H1 (cell line): ENCODE measurements at regions not wholly inside any gene's neighbourhood (a gene's known extent, or its start where the extent isn't known, plus 50 kb on each side); places are given as distances from the start of the nearest gene placed in this dataset.

Experiments used
- CTCF ChIA-PET: fragments of 300-600 bp; sonication (Branson Sonifier 250); formaldehyde crosslinking; loops from one replicate; lab custom pipeline; 2021; ENCODE audit not compliant: partially characterized antibody; lab: Charles Lee
- POLR2A ChIA-PET: fragments of 300-600 bp; sonication (Branson Sonifier 250); formaldehyde crosslinking; loops from one replicate; lab custom pipeline; 2021; ENCODE audit warnings: inconsistent platforms; ENCODE audit not compliant: partially characterized antibody; lab: Charles Lee
- DNase-seq, 2 experiments: peaks; one replicate each; pipeline versions ENCODE4 v3.0.0 to v3.0.0-alpha.2; 2010 to 2022; ENCODE audit warnings: low spot score in 2 of 2, low read depth in 1 of 2, mixed read lengths in 1 of 2
- FAIRE-seq: peaks from 2 replicates; lab custom pipeline; 2011; peaks lifted over from hg19 to GRCh38; lab: Jason Lieb, UNC
- H2AFZ ChIP-seq: 2 replicates; pipeline ENCODE4 v1.8.1; 2012; ENCODE audit warnings: low read length, inconsistent platforms
- H2AK5ac ChIP-seq: 2 replicates; pipeline ENCODE4 v1.6.1; 2013; ENCODE audit warnings: low read depth, low read length
- H2BK120ac ChIP-seq: replicated peaks from 2 replicates; pipeline ENCODE3; 2013; ENCODE audit warnings: low read depth, low read length, inconsistent platforms
- H2BK12ac ChIP-seq: 2 replicates; pipeline ENCODE4 v1.6.1; 2013; ENCODE audit warnings: low read depth, low read length
- H2BK15ac ChIP-seq: 2 replicates; pipeline ENCODE4 v1.6.1; 2013; ENCODE audit warnings: low read length
- H2BK20ac ChIP-seq: 2 replicates; pipeline ENCODE4 v1.6.1; 2013; ENCODE audit warnings: low read length
- H2BK5ac ChIP-seq: 2 replicates; pipeline ENCODE4 v1.6.1; 2013; ENCODE audit warnings: low read depth, low read length
- H3K14ac ChIP-seq: 2 replicates; pipeline ENCODE4 v1.6.1; 2013; ENCODE audit warnings: inconsistent platforms; ENCODE audit not compliant: insufficient read length
- H3K18ac ChIP-seq: 2 replicates; pipeline ENCODE4 v1.6.1; 2013; ENCODE audit warnings: low read length; ENCODE audit errors: extremely low read depth
- H3K23ac ChIP-seq: 2 replicates; pipeline ENCODE4 v1.6.1; 2013; ENCODE audit warnings: inconsistent platforms; ENCODE audit not compliant: insufficient read length
- H3K23me2 ChIP-seq: 2 replicates; pipeline ENCODE4 v1.6.1; 2013; ENCODE audit warnings: low read depth, low read length
- H3K27ac ChIP-seq: 2 replicates; pipeline ENCODE4 v1.6.1; 2011; ENCODE audit warnings: low read depth, low read length, inconsistent platforms
- H3K27me3 ChIP-seq, 4 experiments: replicated peaks in 1 of 4; 1 replicate in 1 of 4; 2 replicates in 3 of 4; pipeline versions ENCODE4 v1.6.1 to v1.8.1; 2011 to 2013; ENCODE audit warnings: low read length in 3 of 4, mild to moderate bottlenecking in 3 of 4, inconsistent platforms in 2 of 4, mixed read lengths in 2 of 4, moderate library complexity in 1 of 4; ENCODE audit not compliant: control insufficient read depth in 3 of 4, insufficient read depth in 3 of 4; ENCODE audit errors: extremely low read depth in 1 of 4
- H3K36me3 ChIP-seq, 4 experiments: 2 replicates each; pipeline versions ENCODE4 v1.6.1 to v1.8.1; 2011 to 2013; ENCODE audit warnings: mild to moderate bottlenecking in 4 of 4, low read length in 3 of 4, moderate library complexity in 2 of 4, control low read depth in 1 of 4, inconsistent platforms in 1 of 4; ENCODE audit not compliant: insufficient read depth in 4 of 4, control insufficient read depth in 2 of 4
- H3K4ac ChIP-seq: replicated peaks from 2 replicates; pipeline ENCODE3; 2013; ENCODE audit warnings: low read length, low read depth, mixed read lengths, inconsistent platforms; ENCODE audit not compliant: insufficient read length
- H3K4me1 ChIP-seq, 4 experiments: replicated peaks in 1 of 4; 1 replicate in 1 of 4; 2 replicates in 3 of 4; pipeline versions ENCODE4 v1.6.1 to v1.8.1; 2011 to 2013; ENCODE audit warnings: low read length in 3 of 4, inconsistent platforms in 2 of 4, mixed read lengths in 1 of 4; ENCODE audit not compliant: insufficient read depth in 4 of 4, control insufficient read depth in 3 of 4
- H3K4me2 ChIP-seq, 2 experiments: 2 replicates each; pipeline versions ENCODE4 v1.6.1 to v1.8.1; 2011 to 2013; ENCODE audit warnings: low read depth in 2 of 2, low read length in 2 of 2, control low read depth in 1 of 2, inconsistent platforms in 1 of 2, mild to moderate bottlenecking in 1 of 2; ENCODE audit not compliant: insufficient read depth in 1 of 2
- H3K4me3 ChIP-seq, 4 experiments: fragments of 200-600, 300-600 bp in 1 of 4; sonication (generic), shearing (Covaris generic), sonication (Bioruptor Twin) in 1 of 4; 2 replicates each; pipeline versions ENCODE4 v1.5.1 to v1.8.1; 2011 to 2016; ENCODE audit warnings: low read length in 4 of 4, low read depth in 3 of 4, control low read depth in 2 of 4, inconsistent platforms in 2 of 4, mild to moderate bottlenecking in 2 of 4, mixed read lengths in 1 of 4, moderate library complexity in 1 of 4; ENCODE audit not compliant: insufficient read depth in 2 of 4; ENCODE audit errors: extremely low read depth in 1 of 4
- H3K56ac ChIP-seq: replicated peaks from 2 replicates; pipeline ENCODE3; 2013; ENCODE audit warnings: low read depth, mild to moderate bottlenecking, mixed read lengths, low read length, inconsistent platforms; ENCODE audit not compliant: insufficient read length
- H3K79me1 ChIP-seq: 2 replicates; pipeline ENCODE4 v1.6.1; 2013; ENCODE audit warnings: low read depth, low read length, control low read depth
- H3K79me2 ChIP-seq, 2 experiments: 2 replicates each; pipeline versions ENCODE4 v1.6.1 to v1.8.1; 2012 to 2013; ENCODE audit warnings: low read length in 2 of 2, mild to moderate bottlenecking in 2 of 2, inconsistent platforms in 1 of 2; ENCODE audit not compliant: insufficient read depth in 2 of 2, control insufficient read depth in 1 of 2
- H3K9ac ChIP-seq, 4 experiments: replicated peaks in 1 of 4; 1 replicate in 1 of 4; 2 replicates in 3 of 4; pipeline versions ENCODE4 v1.6.1 to v1.8.1; 2011 to 2013; ENCODE audit warnings: low read depth in 3 of 4, low read length in 3 of 4, control low read depth in 2 of 4, mild to moderate bottlenecking in 2 of 4, moderate library complexity in 2 of 4, inconsistent platforms in 1 of 4; ENCODE audit errors: extremely low read depth in 1 of 4
- H3K9me3 ChIP-seq, 2 experiments: 2 replicates each; pipeline versions ENCODE4 v1.6.1 to v1.8.1; 2012 to 2013; ENCODE audit warnings: mild to moderate bottlenecking in 2 of 2, moderate library complexity in 2 of 2, control low read depth in 1 of 2, inconsistent platforms in 1 of 2, low read depth in 1 of 2, low read length in 1 of 2, mixed read lengths in 1 of 2; ENCODE audit not compliant: insufficient read depth in 2 of 2
- H4K20me1 ChIP-seq, 2 experiments: replicated peaks in 1 of 2; 2 replicates each; pipeline versions ENCODE3 to v1.8.1; 2011 to 2013; ENCODE audit warnings: inconsistent platforms in 2 of 2, low read length in 2 of 2, mild to moderate bottlenecking in 1 of 2; ENCODE audit not compliant: insufficient read depth in 2 of 2, control insufficient read depth in 1 of 2
- H4K5ac ChIP-seq: 2 replicates; pipeline ENCODE4 v1.6.1; 2013; ENCODE audit warnings: low read length, low read depth, mixed read lengths, inconsistent platforms; ENCODE audit not compliant: insufficient read length
- H4K8ac ChIP-seq: 2 replicates; pipeline ENCODE4 v1.8.0; 2013; ENCODE audit warnings: mild to moderate bottlenecking, moderate library complexity, low read length, inconsistent platforms; ENCODE audit not compliant: insufficient read depth; ENCODE audit errors: extremely low read depth
- H4K91ac ChIP-seq: replicated peaks from 2 replicates; pipeline ENCODE3; 2013; ENCODE audit warnings: low read length, mixed read lengths, inconsistent platforms; ENCODE audit not compliant: insufficient read length
- EGR1 ChIP-seq: IDR thresholded peaks from 2 replicates; pipeline ENCODE4 v1.6.1; 2011; ENCODE audit warnings: low read depth, low read length, borderline replicate concordance
- POLR2A ChIP-seq, 2 experiments: IDR thresholded peaks; 1 replicate in 1 of 2; 2 replicates in 1 of 2; pipeline ENCODE4 v1.6.1; 2011; ENCODE audit warnings: low read depth in 2 of 2, low read length in 2 of 2, mild to moderate bottlenecking in 2 of 2; ENCODE audit errors: control extremely low read depth in 1 of 2
- TBP ChIP-seq: IDR thresholded peaks from 2 replicates; pipeline ENCODE4 v1.6.1; 2011; ENCODE audit warnings: low read depth, low read length, improper control_type of control experiment
- WGBS, 2 experiments: shearing (Covaris generic) in 1 of 2; methylation state at CpG; one replicate each; pipeline versions ENCODE4 v1.1.6 to v1.1.7; 2013 to 2015; ENCODE audit warnings: low lambda C conversion rate in 2 of 2, mixed read lengths in 2 of 2, inconsistent platforms in 1 of 2, low coverage in 1 of 2, missing lambda C conversion rate in 1 of 2; ENCODE audit not compliant: insufficient replicate concordance in 2 of 2, insufficient coverage in 1 of 2, insufficient read length in 1 of 2; ENCODE audit errors: extremely low coverage in 1 of 2, missing lambda C conversion rate in 1 of 2; 5-methylcytosine and 5-hydroxymethylcytosine counted together

DNA sequence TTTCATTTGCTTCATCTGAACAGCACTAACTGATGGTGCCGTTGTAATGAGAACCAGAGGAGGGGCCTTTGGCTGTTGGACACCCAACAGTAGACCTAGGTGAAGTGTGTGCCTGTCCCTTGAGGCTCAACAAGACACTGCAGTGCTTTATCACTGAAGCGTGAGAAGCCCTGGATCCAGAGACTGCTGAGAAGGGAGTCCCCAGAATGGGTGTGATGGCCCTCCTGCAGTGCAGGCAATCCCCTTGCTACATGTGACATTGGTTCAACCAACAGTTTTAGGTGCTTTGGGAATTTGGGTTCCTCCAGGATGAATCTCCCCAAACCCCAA lies 125.6 kb downstream of the BRD1 start:
- Histone ChIP-seq H2BK15ac (no peak overlapping the region), H2BK5ac (no peak overlapping the region), H3K36me3 (no peaks in the 10 kb centered on the region), H2AK5ac (no peak overlapping the region), H3K79me2 (no peaks in the 10 kb centered on the region), H3K18ac (no peak overlapping the region), H3K56ac (no peak overlapping the region), H3K9ac (no peak overlapping the region), H3K4me3 (no peak overlapping the region), H3K23ac (no peak overlapping the region), H3K27ac (no peak overlapping the region), H3K4me1 (no peaks in the 10 kb centered on the region), H3K23me2 (no peaks in the 10 kb centered on the region), H3K4me2 (no peak overlapping the region), H4K5ac (no peak overlapping the region), H4K8ac (no peak overlapping the region), H2BK20ac (no peak overlapping the region), H3K4ac (no peak overlapping the region), H3K9me3 (peaks cover 4 to 10% of the 10 kb centered on the region in 2 experiments), H3K27me3 (no peaks in the 10 kb centered on the region), H3K79me1 (no peaks in the 10 kb centered on the region), H3K14ac (no peak overlapping the region), H2BK12ac (no peak overlapping the region), H2BK120ac (no peak overlapping the region), H4K91ac (no peak overlapping the region), H2AFZ (no peak overlapping the region), H4K20me1 (no peaks in the 10 kb centered on the region)
- 87% methylated on average over 2 of the region's 2 CpGs; no CpG with 5 or more reads in 1 of the 2 experiments for WGBS, 2 experiments
- ChIA-PET CTCF (interaction anchor here (0.9 to 1.5 kb wide), 23 partner anchors 9 to 646 kb away, joined by 3 to 23 read pairs (median 3); no protein-coding TSS in a partner anchor), POLR2A (no interaction called here)
- FAIRE-seq (no peak), DNase-seq (no peak)
- no peak for TF ChIP-seq TBP
- TF ChIP-seq EGR1, result no peak
- no peak for TF ChIP-seq POLR2A (IDR thresholded peaks at IDR 0.05; ENCODE audit: control extremely low read depth in 1 of 2, low read depth in 2 of 2, low read length in 2 of 2)
